HepG2 (cell line): ENCODE measurements at regions not wholly inside any gene's neighbourhood (a gene's known extent, or its start where the extent isn't known, plus 50 kb on each side); places are given as distances from the start of the nearest gene placed in this dataset.

Source experiments
- GFI1 ChIP-seq: sonication (generic); formaldehyde crosslinking; IDR thresholded peaks from 2 replicates; pipeline ENCODE4 v1.5.0; 2020; ENCODE audit warnings: missing genetic modification reagents, mild to moderate bottlenecking, borderline replicate concordance
- KMT2B ChIP-seq: IDR thresholded peaks from 2 replicates; pipeline ENCODE4 v1.6.1; 2016; ENCODE audit warnings: missing genetic modification reagents, missing compliant biosample characterization
- MAFK ChIP-seq, 2 experiments: IDR thresholded peaks in 1 of 2; conservative IDR thresholded peaks in 1 of 2; 2 replicates each; pipeline ENCODE4 v1.6.1; 2011; ENCODE audit warnings: improper control_type of control experiment in 2 of 2, low read length in 2 of 2
- NFKBIZ ChIP-seq: IDR thresholded peaks from 2 replicates; pipeline ENCODE4 v1.6.1; 2018; ENCODE audit warnings: missing genetic modification reagents, missing compliant biosample characterization
- WIZ ChIP-seq: sonication (generic); formaldehyde crosslinking; IDR thresholded peaks from 2 replicates; pipeline ENCODE4 v1.5.1; 2020; ENCODE audit warnings: mild to moderate bottlenecking, missing genetic modification reagents
- ZBTB3 ChIP-seq: sonication (generic); formaldehyde crosslinking; IDR thresholded peaks from 2 replicates; pipeline ENCODE4 v1.4.0; 2020; ENCODE audit warnings: low read depth, mild to moderate bottlenecking, moderate library complexity, missing genetic modification reagents, borderline replicate concordance
- ZMYM2 ChIP-seq: sonication (generic); formaldehyde crosslinking; IDR thresholded peaks from 2 replicates; pipeline ENCODE4 v1.8.0; 2022; ENCODE audit warnings: mild to moderate bottlenecking, missing genetic modification reagents
- ZNF512 ChIP-seq: sonication (generic); formaldehyde crosslinking; IDR thresholded peaks from 2 replicates; pipeline ENCODE4 v1.4.0; 2020; ENCODE audit warnings: mild to moderate bottlenecking, missing genetic modification reagents
- ZNF841 ChIP-seq: sonication (generic); formaldehyde crosslinking; IDR thresholded peaks from 2 replicates; pipeline ENCODE4 v1.8.1; 2023; ENCODE audit warnings: missing genetic modification reagents, borderline replicate concordance
- TF ChIP-seq, protein P1 (sequence below): sonication (generic); formaldehyde crosslinking; IDR thresholded peaks from 2 replicates; pipeline ENCODE4 v1.8.0; 2022; ENCODE audit warnings: mild to moderate bottlenecking, missing genetic modification reagents; ENCODE audit not compliant: insufficient replicate concordance
- TF ChIP-seq, protein P2 (sequence below): sonication (generic); formaldehyde crosslinking; IDR thresholded peaks from 2 replicates; pipeline ENCODE4 v1.4.0; 2020; ENCODE audit warnings: missing genetic modification reagents
- TF ChIP-seq, protein P3 (sequence below): sonication (generic); formaldehyde crosslinking; IDR thresholded peaks from 2 replicates; pipeline ENCODE4 v1.5.0; 2020; ENCODE audit warnings: mild to moderate bottlenecking, missing genetic modification reagents
- TF ChIP-seq, protein P4 (sequence below): sonication (generic); formaldehyde crosslinking; IDR thresholded peaks from 2 replicates; pipeline ENCODE4 v1.8.1; 2023; ENCODE audit warnings: missing genetic modification reagents, mild to moderate bottlenecking, borderline replicate concordance

GRCh38 chr2:30336978-30337841 is 105.9 kb downstream of the LBH start (continued):
- TF ChIP-seq, protein P1, sequence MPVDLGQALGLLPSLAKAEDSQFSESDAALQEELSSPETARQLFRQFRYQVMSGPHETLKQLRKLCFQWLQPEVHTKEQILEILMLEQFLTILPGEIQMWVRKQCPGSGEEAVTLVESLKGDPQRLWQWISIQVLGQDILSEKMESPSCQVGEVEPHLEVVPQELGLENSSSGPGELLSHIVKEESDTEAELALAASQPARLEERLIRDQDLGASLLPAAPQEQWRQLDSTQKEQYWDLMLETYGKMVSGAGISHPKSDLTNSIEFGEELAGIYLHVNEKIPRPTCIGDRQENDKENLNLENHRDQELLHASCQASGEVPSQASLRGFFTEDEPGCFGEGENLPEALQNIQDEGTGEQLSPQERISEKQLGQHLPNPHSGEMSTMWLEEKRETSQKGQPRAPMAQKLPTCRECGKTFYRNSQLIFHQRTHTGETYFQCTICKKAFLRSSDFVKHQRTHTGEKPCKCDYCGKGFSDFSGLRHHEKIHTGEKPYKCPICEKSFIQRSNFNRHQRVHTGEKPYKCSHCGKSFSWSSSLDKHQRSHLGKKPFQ (CRISPR knock-in tag) = no peak
- no peak for TF ChIP-seq KMT2B (CRISPR knock-in tag)
- TF ChIP-seq, protein P2, sequence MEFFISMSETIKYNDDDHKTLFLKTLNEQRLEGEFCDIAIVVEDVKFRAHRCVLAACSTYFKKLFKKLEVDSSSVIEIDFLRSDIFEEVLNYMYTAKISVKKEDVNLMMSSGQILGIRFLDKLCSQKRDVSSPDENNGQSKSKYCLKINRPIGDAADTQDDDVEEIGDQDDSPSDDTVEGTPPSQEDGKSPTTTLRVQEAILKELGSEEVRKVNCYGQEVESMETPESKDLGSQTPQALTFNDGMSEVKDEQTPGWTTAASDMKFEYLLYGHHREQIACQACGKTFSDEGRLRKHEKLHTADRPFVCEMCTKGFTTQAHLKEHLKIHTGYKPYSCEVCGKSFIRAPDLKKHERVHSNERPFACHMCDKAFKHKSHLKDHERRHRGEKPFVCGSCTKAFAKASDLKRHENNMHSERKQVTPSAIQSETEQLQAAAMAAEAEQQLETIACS (CRISPR knock-in tag) = no peak
- no peak for TF ChIP-seq WIZ (CRISPR knock-in tag)
- TF ChIP-seq, protein P3, sequence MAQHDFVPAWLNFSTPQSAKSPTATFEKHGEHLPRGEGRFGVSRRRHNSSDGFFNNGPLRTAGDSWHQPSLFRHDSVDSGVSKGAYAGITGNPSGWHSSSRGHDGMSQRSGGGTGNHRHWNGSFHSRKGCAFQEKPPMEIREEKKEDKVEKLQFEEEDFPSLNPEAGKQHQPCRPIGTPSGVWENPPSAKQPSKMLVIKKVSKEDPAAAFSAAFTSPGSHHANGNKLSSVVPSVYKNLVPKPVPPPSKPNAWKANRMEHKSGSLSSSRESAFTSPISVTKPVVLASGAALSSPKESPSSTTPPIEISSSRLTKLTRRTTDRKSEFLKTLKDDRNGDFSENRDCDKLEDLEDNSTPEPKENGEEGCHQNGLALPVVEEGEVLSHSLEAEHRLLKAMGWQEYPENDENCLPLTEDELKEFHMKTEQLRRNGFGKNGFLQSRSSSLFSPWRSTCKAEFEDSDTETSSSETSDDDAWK (CRISPR knock-in tag) = no peak
- no peak for TF ChIP-seq ZNF512 (CRISPR knock-in tag)
- no peak for TF ChIP-seq MAFK (conservative IDR thresholded peaks at IDR 0.05 in 1 of 2, IDR thresholded peaks at IDR 0.05 in 1 of 2; ENCODE audit: low read length in 2 of 2)
- no peak for TF ChIP-seq ZMYM2
- no peak for TF ChIP-seq ZBTB3 (CRISPR knock-in tag)
- no peak for TF ChIP-seq NFKBIZ (CRISPR knock-in tag)
- TF ChIP-seq GFI1 (CRISPR knock-in tag) = no peak
- TF ChIP-seq ZNF841 = no peak
- TF ChIP-seq, protein P4, sequence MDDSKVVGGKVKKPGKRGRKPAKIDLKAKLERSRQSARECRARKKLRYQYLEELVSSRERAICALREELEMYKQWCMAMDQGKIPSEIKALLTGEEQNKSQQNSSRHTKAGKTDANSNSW = no peak
